Fibroblast of mammary gland (primary cell): ENCODE measurements at regions not wholly inside any gene's neighbourhood (a gene's known extent, or its start where the extent isn't known, plus 50 kb on each side); places are given as distances from the start of the nearest gene placed in this dataset.
"Not testable (repeated sequence)": the region's sequence is repeated elsewhere in the genome, so short reads cannot be mapped to it uniquely, and the experiment has no call there.

Source experiments
- DNase-seq: peaks from one replicate; pipeline ENCODE4 v3.0.0-alpha.2; 2010; ENCODE audit warnings: low read depth
- H3K4me3 ChIP-seq: 2 replicates; pipeline ENCODE4 v1.5.1; 2011; ENCODE audit warnings: low read depth, mild to moderate bottlenecking, low read length, moderate library complexity; ENCODE audit not compliant: control insufficient read depth
- CTCF ChIP-seq: conservative IDR thresholded peaks from 2 replicates; pipeline ENCODE4 v1.5.1; 2011; ENCODE audit warnings: low read depth, low read length, inconsistent platforms; ENCODE audit not compliant: control insufficient read depth, insufficient read depth

- H3K4me3 ChIP-seq: no peak overlapping the region
- TF ChIP-seq CTCF: no peak
- peak; percentile 59 for DNase-seq
Measured at GRCh38 chr18:57943723-57944122, 100.3 kb upstream of the NEDD4L start.

DNA sequence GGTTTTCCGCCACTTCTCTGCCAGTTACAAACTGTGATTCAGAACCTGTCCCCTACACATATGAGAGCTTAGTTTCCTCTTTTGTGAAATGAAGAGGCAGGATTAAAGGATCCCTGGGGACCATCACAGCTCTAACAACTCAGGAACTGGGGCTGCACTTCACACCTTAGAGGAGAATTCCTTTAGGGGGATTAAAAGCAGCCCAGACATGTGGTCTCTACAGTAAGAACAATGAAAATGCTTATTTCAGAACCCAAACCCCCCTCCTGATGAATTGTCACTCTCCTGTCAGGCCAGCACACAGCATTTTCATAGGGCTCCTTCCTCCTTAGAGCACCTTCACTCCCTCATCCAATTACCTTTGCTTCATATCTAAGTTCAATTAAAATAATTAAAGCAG is 101.5 kb upstream of the NEDD4L start:
- no peak for DNase-seq
- H3K4me3 ChIP-seq: no peak overlapping the region
- TF ChIP-seq CTCF: no peak

DNA sequence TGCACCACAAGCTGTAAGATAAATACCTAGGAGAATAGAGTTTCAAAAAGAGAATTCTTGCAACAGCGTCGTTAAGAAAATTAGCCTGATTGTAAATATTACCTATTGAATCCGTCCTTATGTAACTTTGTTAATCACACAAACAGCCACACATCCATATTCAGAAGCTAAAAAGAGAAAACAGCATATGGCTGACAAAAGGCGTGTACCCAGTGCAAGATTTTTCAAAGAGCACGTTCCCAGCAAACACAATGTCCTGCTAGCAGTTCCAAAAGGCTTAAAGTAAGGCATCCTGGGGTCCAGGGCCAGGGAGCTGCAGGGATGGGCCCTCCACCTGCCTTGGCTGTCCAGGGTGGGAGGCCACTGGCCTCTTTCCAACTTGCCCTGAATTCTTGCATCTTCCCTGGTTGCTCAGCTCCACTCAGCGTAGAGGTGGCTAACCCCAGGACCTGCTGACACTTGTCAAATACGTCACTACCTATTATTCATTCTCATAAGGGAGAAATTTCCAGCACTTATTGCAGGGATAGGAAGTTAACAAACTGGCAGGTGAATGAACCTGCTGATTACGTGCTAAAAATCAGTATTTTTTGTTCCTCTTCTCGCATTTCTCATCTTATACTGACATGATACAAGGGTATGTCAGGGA is 102.1 kb upstream of the NEDD4L start:
- no peak for DNase-seq
- no peak for TF ChIP-seq CTCF
- no peak overlapping the region for H3K4me3 ChIP-seq

- no peak for DNase-seq
- TF ChIP-seq CTCF: no peak
- H3K4me3 ChIP-seq: no peak overlapping the region
Measured at GRCh38 chr18:57940166-57940660, 103.8 kb upstream of the NEDD4L start.

- H3K4me3 ChIP-seq, DNase-seq: not testable (repeated sequence)
Measured at GRCh38 chr18:57934375-57934774, 109.7 kb upstream of the NEDD4L start.

DNA sequence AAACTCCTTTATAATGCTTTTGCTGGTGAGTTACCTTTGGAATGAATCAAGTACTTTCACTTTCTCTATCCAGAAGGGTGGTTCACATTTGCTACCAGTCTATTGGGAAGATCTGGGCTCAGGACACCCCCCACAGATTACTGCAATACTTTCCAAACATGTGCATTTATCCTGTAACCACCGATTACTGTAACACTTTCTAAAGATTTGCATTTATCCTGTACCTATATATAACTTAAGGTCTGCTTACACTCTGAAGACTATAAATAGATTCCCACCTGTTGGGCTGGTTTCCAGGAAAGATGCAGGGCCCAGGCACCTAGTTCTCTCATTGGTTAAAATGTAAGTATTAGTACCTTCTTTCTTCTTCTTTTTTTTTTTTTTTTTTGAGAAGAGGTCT is 113.0 kb upstream of the NEDD4L start:
- H3K4me3 ChIP-seq: no peak overlapping the region
- TF ChIP-seq CTCF: no peak
- no peak for DNase-seq

DNA sequence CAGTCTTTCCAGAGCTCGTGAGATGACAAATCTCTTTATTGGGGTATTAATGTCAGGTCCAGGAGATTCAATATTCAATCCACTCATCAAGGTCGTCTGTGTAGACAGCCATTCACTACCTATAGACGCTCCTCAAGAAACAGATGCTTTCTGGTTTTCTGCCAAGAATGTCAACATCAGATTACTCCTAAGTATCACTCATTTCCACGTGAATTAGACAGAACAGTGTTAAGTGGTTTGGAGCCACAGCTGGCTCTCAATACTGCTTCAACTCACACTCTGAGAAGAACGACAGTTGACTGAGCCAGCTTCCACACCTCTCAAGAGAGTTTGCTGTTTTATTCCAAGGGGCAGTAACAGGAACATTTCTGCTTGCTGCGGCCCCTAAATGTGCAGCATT is 113.5 kb upstream of the NEDD4L start:
- TF ChIP-seq CTCF: no peak
- peak; percentile 12 for DNase-seq
- no peak overlapping the region for H3K4me3 ChIP-seq
